HG02840 (cell line): ENCODE measurements at regions not wholly inside any gene's neighbourhood (a gene's known extent, or its start where the extent isn't known, plus 50 kb on each side); places are given as distances from the start of the nearest gene placed in this dataset.

Experiments used
- ATAC-seq: cut with Tn5 transposase; IDR thresholded peaks from one replicate; pipeline ENCODE4 v1.9.1; 2021; ENCODE audit warnings: mild to moderate bottlenecking, moderate library complexity, moderate number of reproducible peaks; ENCODE audit not compliant: unreplicated experiment, low FRiP score

GRCh38 chr10:128960517-128960916 lies 506.5 kb upstream of the MGMT start:
- ATAC-seq: no peak

- ATAC-seq: no peak
Measured at GRCh38 chr10:128962182-128962581, 504.9 kb upstream of the MGMT start.

DNA sequence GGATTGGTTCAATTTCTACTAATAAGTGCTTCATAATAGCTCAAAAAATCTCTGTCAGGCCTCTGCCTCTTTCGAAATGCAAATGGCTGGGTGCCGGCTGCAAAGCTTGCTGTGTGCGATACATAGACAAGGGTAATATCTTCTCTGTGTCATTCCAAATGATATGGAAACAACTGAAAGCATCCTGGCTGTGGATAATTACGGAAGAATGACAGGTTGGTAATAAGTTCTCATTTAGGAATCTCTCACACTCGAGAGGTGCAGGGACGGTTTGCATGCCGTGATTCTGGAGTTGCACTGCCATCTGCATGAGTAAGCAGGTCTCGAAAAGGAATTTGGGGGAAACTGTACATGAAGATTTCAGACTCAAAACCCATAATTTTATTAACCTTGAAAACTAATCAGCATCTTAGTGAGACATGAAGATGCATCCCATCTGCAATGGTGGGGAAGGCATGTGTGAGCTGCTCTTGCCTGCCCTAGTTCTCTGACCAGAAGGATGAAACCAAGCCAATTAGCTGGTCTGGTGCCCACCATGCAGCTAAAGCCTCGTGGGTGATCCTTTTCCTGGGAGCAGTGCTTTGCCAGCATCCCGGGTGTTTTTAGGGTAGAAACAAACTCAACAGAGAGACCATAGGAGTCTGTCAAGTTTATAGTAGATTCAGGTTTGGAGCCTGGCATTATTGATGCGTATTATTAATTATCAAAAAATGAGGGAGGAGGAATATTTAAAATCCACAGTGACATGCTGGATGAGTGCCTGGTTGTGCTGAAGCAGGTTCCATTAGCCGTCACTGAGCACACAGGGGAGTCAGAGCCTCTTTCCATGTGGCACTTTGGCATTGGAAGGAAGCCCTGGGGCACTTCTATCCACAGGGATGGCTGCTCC lies 503.6 kb upstream of the MGMT start:
- ATAC-seq: no peak

DNA sequence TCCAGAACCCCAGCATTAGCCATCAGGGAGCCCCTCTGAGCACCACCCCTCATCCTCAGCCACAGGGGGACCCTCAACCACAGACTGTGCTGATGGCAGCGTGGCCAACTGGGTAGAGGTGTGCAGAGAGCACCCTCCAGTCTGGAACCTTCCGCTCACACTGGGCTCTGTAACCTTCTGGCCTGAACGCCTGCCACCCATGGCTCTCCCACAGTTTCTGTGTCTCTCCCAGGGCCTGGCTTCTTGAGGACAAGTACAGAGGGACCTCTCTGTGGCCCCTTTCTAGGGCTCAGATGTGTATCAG lies 503.0 kb upstream of the MGMT start:
- no peak for ATAC-seq

GRCh38 chr10:128967980-128968756 lies 498.9 kb upstream of the MGMT start:
- no peak for ATAC-seq

DNA sequence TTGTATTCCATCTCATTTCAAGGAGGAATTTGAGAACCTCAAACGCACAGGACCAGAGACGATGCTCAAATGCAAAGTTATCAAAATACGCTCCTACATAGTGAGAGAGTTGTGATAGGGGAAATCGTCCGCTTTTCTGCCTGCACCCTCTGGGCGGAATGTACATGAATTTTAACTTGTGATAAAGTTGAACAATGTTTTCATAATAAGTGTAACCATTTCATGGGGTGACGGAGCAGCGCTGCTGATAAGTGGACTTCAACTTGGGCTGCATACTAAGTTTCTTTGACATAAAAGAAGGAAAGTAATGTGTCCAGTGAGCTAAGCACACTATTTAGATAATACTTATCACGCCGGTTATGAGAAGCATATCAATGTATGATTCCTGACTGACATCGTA lies 497.5 kb upstream of the MGMT start:
- ATAC-seq: no peak

DNA sequence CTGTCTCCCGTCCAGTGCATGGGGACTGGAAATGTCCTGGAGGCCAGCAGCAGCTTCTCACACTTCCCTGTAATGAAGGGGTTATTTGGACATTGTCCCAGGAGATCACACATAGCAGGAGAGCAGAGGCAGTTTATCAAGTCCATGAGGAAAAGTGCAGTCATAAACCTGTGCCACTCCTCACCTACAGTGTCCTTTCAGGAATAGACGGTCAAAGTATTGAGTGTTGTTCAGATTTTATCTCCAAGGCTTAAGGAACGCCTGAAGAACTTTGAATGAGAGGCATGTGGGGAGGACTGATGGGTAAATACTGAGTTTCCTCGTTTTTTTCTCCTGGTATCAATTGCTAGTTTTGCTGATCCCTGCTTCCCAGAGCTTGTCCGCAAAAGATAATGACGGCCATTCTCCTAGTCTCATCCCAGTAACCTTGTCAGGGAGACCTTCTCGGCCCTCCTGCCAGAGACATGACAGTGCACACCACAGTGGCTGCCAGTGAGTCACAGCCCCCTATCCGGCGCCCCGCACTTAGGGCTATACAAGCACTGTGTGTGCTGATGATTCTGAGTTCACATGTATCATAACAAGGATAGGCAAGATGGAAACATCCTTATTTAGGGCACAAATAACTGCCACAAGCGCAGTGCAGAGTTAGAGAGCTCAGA lies 495.5 kb upstream of the MGMT start:
- ATAC-seq: no peak

DNA sequence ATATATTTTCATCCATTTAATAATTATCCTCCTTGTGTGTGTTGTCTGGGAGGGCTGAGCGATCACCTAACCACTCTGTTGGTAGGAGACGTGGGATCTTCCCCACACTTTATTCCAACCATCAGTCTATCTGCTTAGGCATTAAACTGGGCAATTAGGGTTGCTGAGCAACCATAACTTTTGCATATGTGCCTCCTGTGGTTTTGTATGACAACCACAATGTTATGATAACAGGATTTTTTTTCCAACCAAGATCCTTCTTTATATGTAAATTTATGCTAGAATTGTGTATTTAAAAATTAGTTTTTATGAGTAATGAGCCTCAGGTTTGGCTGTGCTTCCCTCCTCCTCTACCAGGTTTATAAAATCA lies 495.0 kb upstream of the MGMT start:
- no peak for ATAC-seq

GRCh38 chr10:128973221-128973620 lies 493.8 kb upstream of the MGMT start:
- no peak for ATAC-seq

DNA sequence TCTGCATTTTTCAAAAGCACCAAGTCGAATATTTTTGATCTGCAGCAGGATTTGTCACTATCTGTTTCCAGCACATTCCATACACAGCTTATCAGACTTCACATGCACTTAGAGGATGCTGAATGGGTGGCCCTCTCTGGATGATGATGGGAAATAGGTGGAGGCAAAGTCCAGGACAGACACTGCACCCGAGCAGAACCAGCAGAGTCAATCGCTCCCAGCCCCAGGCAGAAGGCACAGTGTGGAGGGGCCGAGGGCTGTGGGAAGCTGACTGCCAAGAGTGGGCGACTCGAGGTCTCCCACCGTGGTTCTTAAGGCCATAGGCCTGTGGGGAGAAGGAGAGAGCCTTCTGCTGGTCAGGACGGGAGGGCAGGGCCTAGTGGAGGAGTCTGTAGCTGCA lies 490.2 kb upstream of the MGMT start:
- ATAC-seq: no peak

GRCh38 chr10:128978211-128978610 lies 488.8 kb upstream of the MGMT start:
- ATAC-seq: no peak

GRCh38 chr10:128979405-128979804 lies 487.6 kb upstream of the MGMT start:
- no peak for ATAC-seq

DNA sequence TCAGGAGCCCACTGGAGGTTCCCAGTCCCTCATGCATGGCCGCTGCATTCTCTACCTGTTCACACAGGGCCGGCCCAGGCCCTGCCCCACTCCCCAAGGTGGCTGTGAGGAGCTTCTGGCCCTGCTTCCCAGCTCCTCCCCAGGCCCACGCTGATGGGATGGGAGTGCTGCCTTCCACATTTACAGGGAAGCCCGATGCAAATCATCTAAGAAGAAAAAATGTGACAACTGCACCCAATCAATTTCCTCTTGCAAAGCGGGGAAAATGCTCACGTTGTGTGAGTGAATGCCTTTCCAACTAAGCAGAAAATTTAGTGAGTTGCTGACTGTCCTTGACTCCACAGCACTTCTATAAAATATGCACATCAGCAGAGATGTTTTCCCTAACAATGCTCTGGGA lies 485.8 kb upstream of the MGMT start:
- ATAC-seq: no peak

DNA sequence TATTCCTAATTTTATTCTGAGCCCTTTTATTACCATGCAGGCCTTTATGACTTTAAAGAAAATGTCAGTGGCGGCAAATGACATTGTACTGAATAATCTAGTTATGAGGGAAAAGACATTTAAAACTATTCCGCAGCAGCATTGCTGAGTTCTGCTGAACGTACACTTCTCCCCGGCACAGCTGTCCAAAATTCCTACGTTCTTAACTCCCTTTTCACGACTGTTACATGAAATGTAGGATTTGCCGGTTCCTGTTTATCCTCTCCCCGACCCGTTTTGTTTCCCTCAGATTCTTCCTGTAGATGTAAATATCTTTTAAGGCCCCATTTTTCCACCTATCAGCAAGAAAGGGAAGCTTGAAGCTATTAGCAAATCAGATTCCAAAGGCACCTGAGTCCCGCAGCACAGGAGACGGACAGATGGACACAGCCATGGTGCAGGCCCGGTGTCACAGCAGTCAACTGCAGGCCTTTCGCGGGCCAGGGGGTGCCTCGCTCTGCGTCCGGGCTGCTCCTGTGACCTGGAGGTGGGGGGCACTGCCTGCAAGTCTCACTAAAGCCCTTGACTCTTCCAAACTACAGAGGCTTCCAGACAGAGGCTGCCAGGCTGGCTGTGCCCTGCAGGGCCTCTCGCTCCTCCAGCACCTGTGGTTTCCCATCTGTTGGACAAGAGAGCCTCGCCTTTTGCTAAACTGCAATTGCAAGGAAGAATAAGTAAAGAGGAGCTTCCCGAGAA lies 485.0 kb upstream of the MGMT start:
- ATAC-seq: no peak

GRCh38 chr10:128982616-128982915 lies 484.5 kb upstream of the MGMT start:
- no peak for ATAC-seq

DNA sequence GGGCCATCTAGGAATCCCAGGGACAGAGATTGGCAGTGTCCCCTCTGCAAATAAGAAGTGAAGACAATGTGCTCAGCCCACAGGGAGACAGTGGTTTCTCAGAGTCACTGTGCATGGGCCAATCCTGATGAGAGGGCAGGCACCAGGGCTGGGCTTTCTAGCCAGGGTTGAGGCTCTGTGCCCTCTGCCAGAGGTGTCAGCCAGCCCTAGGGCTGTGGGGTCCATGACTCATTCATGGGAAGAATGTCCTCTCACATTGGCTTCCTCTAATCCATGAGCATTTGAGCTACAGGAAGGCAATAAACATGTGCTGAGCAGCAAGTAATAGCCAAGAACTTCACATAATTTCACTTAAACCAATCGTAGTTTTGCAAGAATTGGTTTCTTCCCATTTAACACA lies 482.0 kb upstream of the MGMT start:
- ATAC-seq: no peak

- no peak for ATAC-seq
Measured at GRCh38 chr10:128990986-128991385, 476.1 kb upstream of the MGMT start.

- ATAC-seq: no peak
Measured at GRCh38 chr10:128992770-128993169, 474.3 kb upstream of the MGMT start.

DNA sequence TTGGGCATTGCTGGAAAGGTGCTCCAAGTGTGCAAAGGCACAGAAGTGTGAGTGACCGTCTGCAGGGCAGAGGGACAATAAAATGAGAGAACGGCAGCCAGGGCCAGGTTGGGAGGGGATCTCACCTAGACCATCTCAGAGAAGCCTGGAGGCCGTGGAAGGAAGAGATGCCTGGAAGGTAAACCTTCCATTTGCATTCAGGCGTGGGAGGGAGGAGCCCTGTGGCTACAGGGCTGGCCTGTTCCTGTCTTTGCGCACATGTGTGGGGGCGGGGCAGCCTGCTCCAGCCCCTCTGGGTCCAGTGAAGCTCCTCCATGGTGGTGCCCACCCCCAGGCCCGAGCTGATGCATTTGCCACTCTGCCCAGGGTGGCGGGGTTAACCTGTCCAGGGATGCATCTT lies 473.6 kb upstream of the MGMT start:
- no peak for ATAC-seq

GRCh38 chr10:128993911-128994538 lies 473.0 kb upstream of the MGMT start:
- no peak for ATAC-seq
